H9 (cell line): ENCODE measurements at regions not wholly inside any gene's neighbourhood (a gene's known extent, or its start where the extent isn't known, plus 50 kb on each side); places are given as distances from the start of the nearest gene placed in this dataset.

Source experiments
- DNase-seq: peaks from one replicate; pipeline ENCODE4 v3.0.0-alpha.2; 2017
- H2AFZ ChIP-seq: one replicate; pipeline ENCODE4 v1.6.1; 2013; ENCODE audit warnings: mild to moderate bottlenecking, low read length, control low read depth, moderate library complexity
- H2AK5ac ChIP-seq: 2 replicates; pipeline ENCODE4 v1.6.1; 2013; ENCODE audit warnings: low read length, control low read depth, mixed read lengths; ENCODE audit not compliant: insufficient read length
- H2BK120ac ChIP-seq: one replicate; pipeline ENCODE4 v1.6.1; 2013; ENCODE audit warnings: low read depth, mild to moderate bottlenecking, low read length, control low read depth, inconsistent platforms; ENCODE audit not compliant: poor library complexity, severe bottlenecking
- H2BK12ac ChIP-seq: 2 replicates; pipeline ENCODE4 v1.6.1; 2013; ENCODE audit warnings: low read length, control low read depth, mixed read lengths, low read depth; ENCODE audit not compliant: insufficient read length
- H2BK15ac ChIP-seq: 2 replicates; pipeline ENCODE4 v1.6.1; 2013; ENCODE audit warnings: low read depth, low read length, control low read depth
- H2BK20ac ChIP-seq: one replicate; pipeline ENCODE4 v1.6.1; 2013; ENCODE audit warnings: low read depth, mild to moderate bottlenecking, low read length, control low read depth, inconsistent platforms; ENCODE audit not compliant: poor library complexity, severe bottlenecking
- H2BK5ac ChIP-seq: 2 replicates; pipeline ENCODE4 v1.6.1; 2013; ENCODE audit warnings: low read length, control low read depth, mixed read lengths; ENCODE audit not compliant: insufficient read length
- H3K14ac ChIP-seq: 2 replicates; pipeline ENCODE4 v1.6.1; 2013; ENCODE audit warnings: low read length, control low read depth; ENCODE audit not compliant: insufficient read depth
- H3K18ac ChIP-seq: 2 replicates; pipeline ENCODE4 v1.6.1; 2013; ENCODE audit warnings: low read depth, mild to moderate bottlenecking, mixed read lengths, low read length, control low read depth; ENCODE audit not compliant: insufficient read length
- H3K23ac ChIP-seq: 2 replicates; pipeline ENCODE4 v1.6.1; 2013; ENCODE audit warnings: low read length, control low read depth, mixed read lengths, low read depth; ENCODE audit not compliant: insufficient read length
- H3K23me2 ChIP-seq: 2 replicates; pipeline ENCODE4 v1.6.1; 2013; ENCODE audit warnings: low read depth, mild to moderate bottlenecking, mixed read lengths, low read length, control low read depth; ENCODE audit not compliant: insufficient read length, poor library complexity, severe bottlenecking
- H3K27ac ChIP-seq: 2 replicates; pipeline ENCODE4 v1.5.1; 2013; ENCODE audit warnings: low read length, control low read depth, mixed read lengths, low read depth; ENCODE audit not compliant: insufficient read length
- H3K27me3 ChIP-seq: 2 replicates; pipeline ENCODE4 v1.6.1; 2013; ENCODE audit warnings: low read length, control low read depth, inconsistent platforms; ENCODE audit not compliant: insufficient read depth
- H3K4ac ChIP-seq: 2 replicates; pipeline ENCODE4 v1.6.1; 2013; ENCODE audit warnings: low read depth, mild to moderate bottlenecking, control low read depth, inconsistent platforms, low read length, moderate library complexity
- H3K4me1 ChIP-seq: 2 replicates; pipeline ENCODE4 v1.6.1; 2013; ENCODE audit warnings: low read length, control low read depth, inconsistent platforms; ENCODE audit not compliant: insufficient read depth
- H3K4me2 ChIP-seq: 2 replicates; pipeline ENCODE4 v1.6.1; 2013; ENCODE audit warnings: low read length, control low read depth, mixed read lengths; ENCODE audit not compliant: insufficient read length, insufficient read depth
- H3K56ac ChIP-seq: 2 replicates; pipeline ENCODE4 v1.6.1; 2013; ENCODE audit warnings: low read depth, mild to moderate bottlenecking, mixed read lengths, low read length, control low read depth; ENCODE audit not compliant: insufficient read length
- H3K79me1 ChIP-seq: 2 replicates; pipeline ENCODE4 v1.6.1; 2013; ENCODE audit warnings: low read depth, mild to moderate bottlenecking, moderate library complexity, low read length, control low read depth, inconsistent platforms; ENCODE audit not compliant: insufficient read depth, poor library complexity, severe bottlenecking
- H3K79me2 ChIP-seq: 2 replicates; pipeline ENCODE4 v1.6.1; 2013; ENCODE audit warnings: low read length, control low read depth, inconsistent platforms; ENCODE audit not compliant: insufficient read depth
- H3K9ac ChIP-seq: 2 replicates; pipeline ENCODE4 v1.6.1; 2013; ENCODE audit warnings: low read length, control low read depth, mixed read lengths; ENCODE audit not compliant: insufficient read length; ENCODE audit errors: extremely low read depth
- H3K9me3 ChIP-seq: one replicate; pipeline ENCODE4 v1.6.1; 2013; ENCODE audit warnings: low read depth, low read length, inconsistent platforms; ENCODE audit not compliant: control insufficient read depth
- H3T11ph ChIP-seq: one replicate; pipeline ENCODE4 v1.6.1; 2013; ENCODE audit warnings: mild to moderate bottlenecking, low read length, control low read depth, inconsistent platforms
- H4K20me1 ChIP-seq: one replicate; pipeline ENCODE4 v1.6.1; 2013; ENCODE audit not compliant: control insufficient read depth, insufficient read length, insufficient read depth
- H4K5ac ChIP-seq: 2 replicates; pipeline ENCODE4 v1.6.1; 2013; ENCODE audit warnings: low read depth, mild to moderate bottlenecking, mixed read lengths, low read length, control low read depth; ENCODE audit not compliant: insufficient read length
- H4K8ac ChIP-seq: replicated peaks from 2 replicates; pipeline ENCODE4 v1.6.1; 2013; ENCODE audit warnings: low read length, control low read depth, mixed read lengths, low read depth; ENCODE audit not compliant: insufficient read length
- H4K91ac ChIP-seq: 2 replicates; pipeline ENCODE4 v1.6.1; 2013; ENCODE audit warnings: low read depth, mild to moderate bottlenecking, moderate library complexity, mixed read lengths, low read length, control low read depth; ENCODE audit not compliant: insufficient read length
- H3K27ac Mint-ChIP-seq, 3 experiments: 2 replicates in 2 of 3; 3 replicates in 1 of 3; pipeline ENCODE4 v1.8.0; 2020 to 2021; ENCODE audit warnings: mixed read lengths in 3 of 3, mild to moderate bottlenecking in 1 of 3, moderate library complexity in 1 of 3
- H3K27me3 Mint-ChIP-seq: 2 replicates; pipeline ENCODE4 v1.8.0; 2021; ENCODE audit warnings: low read depth, mild to moderate bottlenecking, moderate library complexity, mixed read lengths
- H3K36me3 Mint-ChIP-seq, 3 experiments: 2 replicates in 2 of 3; 3 replicates in 1 of 3; pipeline ENCODE4 v1.8.0; 2020 to 2021; ENCODE audit warnings: low read depth in 3 of 3, mixed read lengths in 3 of 3; ENCODE audit not compliant: insufficient read depth in 1 of 3
- H3K4me1 Mint-ChIP-seq, 2 experiments: 2 replicates each; pipeline ENCODE4 v1.8.0; 2020; ENCODE audit warnings: mixed read lengths in 2 of 2
- H3K4me3 Mint-ChIP-seq, 2 experiments: 2 replicates in 1 of 2; 3 replicates in 1 of 2; pipeline ENCODE4 v1.8.0; 2020 to 2021; ENCODE audit warnings: mild to moderate bottlenecking in 2 of 2, mixed read lengths in 2 of 2, moderate library complexity in 1 of 2
- H3K9me3 Mint-ChIP-seq, 2 experiments: 2 replicates in 1 of 2; 3 replicates in 1 of 2; pipeline ENCODE4 v1.8.0; 2020; ENCODE audit warnings: mild to moderate bottlenecking in 2 of 2, mixed read lengths in 2 of 2, moderate library complexity in 1 of 2
- WGBS: extraction: QIAGEN DNeasy Blood & Tissue Kit; methylation state at CpG from one replicate; pipeline ENCODE4 v1.1.7; 2013; ENCODE audit warnings: missing lambda C conversion rate, low lambda C conversion rate, mixed read lengths; ENCODE audit not compliant: insufficient read length; ENCODE audit errors: extremely low coverage; 5-methylcytosine and 5-hydroxymethylcytosine counted together
- TF ChIP-seq, protein P1 (sequence below): fragments of 200-600 bp; sonication (generic); conservative IDR thresholded peaks from 3 replicates; pipeline ENCODE4 v1.8.0; 2021; ENCODE audit warnings: antibody characterized with exemption, mild to moderate bottlenecking

- H3K23ac ChIP-seq, result no peak overlapping the region
- H3K27ac ChIP-seq, result no peak overlapping the region
- Mint-ChIP-seq H3K27ac (no peak overlapping the region), H3K36me3 (no peaks in the 10 kb centered on the region), H3K27me3 (no peaks in the 10 kb centered on the region), H3K4me3 (no peak overlapping the region), H3K9me3 (no peaks in the 10 kb centered on the region; a peak in 1 of 5 replicates), H3K4me1 (peaks cover 5% of the 10 kb centered on the region in 2 experiments; a peak in 2 of 4 replicates)
- H4K20me1 ChIP-seq, result no peaks in the 10 kb centered on the region
- no peak overlapping the region for H3K56ac ChIP-seq
- DNase-seq, result no peak
- no peaks in the 10 kb centered on the region for H3K79me1 ChIP-seq
- no peak overlapping the region for H3K9ac ChIP-seq
- no peak overlapping the region for H2BK120ac ChIP-seq
- TF ChIP-seq, protein P1, sequence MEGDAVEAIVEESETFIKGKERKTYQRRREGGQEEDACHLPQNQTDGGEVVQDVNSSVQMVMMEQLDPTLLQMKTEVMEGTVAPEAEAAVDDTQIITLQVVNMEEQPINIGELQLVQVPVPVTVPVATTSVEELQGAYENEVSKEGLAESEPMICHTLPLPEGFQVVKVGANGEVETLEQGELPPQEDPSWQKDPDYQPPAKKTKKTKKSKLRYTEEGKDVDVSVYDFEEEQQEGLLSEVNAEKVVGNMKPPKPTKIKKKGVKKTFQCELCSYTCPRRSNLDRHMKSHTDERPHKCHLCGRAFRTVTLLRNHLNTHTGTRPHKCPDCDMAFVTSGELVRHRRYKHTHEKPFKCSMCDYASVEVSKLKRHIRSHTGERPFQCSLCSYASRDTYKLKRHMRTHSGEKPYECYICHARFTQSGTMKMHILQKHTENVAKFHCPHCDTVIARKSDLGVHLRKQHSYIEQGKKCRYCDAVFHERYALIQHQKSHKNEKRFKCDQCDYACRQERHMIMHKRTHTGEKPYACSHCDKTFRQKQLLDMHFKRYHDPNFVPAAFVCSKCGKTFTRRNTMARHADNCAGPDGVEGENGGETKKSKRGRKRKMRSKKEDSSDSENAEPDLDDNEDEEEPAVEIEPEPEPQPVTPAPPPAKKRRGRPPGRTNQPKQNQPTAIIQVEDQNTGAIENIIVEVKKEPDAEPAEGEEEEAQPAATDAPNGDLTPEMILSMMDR, result no peak
- no peak overlapping the region for H3K14ac ChIP-seq
- H4K8ac ChIP-seq, result no peak overlapping the region
- no peak overlapping the region for H2BK20ac ChIP-seq
- no peak overlapping the region for H2AK5ac ChIP-seq
- WGBS, result no CpG with 5 or more reads among the region's 2 CpGs
- no peak overlapping the region for H2BK5ac ChIP-seq
- H3K18ac ChIP-seq, result no peak overlapping the region
- no peaks in the 10 kb centered on the region for H3K9me3 ChIP-seq
- no peak overlapping the region for H4K91ac ChIP-seq
- H3K4ac ChIP-seq, result no peak overlapping the region
- no peaks in the 10 kb centered on the region for H3K79me2 ChIP-seq
- H2BK15ac ChIP-seq, result no peak overlapping the region
- no peaks in the 10 kb centered on the region for H3K27me3 ChIP-seq
- no peak overlapping the region for H2BK12ac ChIP-seq
- no peaks in the 10 kb centered on the region for H3K23me2 ChIP-seq
- H4K5ac ChIP-seq, result no peak overlapping the region
- no peaks in the 10 kb centered on the region; the same call in 1 of the 2 replicates for H3K4me1 ChIP-seq
- H2AFZ ChIP-seq, result no peak overlapping the region
- H3K4me2 ChIP-seq, result no peak overlapping the region
- no peak overlapping the region for H3T11ph ChIP-seq
These were observed 77.7 kb upstream of the GPR149 start for GRCh38 chr3:154507727-154508126.
